GM06990 (cell line): ENCODE measurements at regions not wholly inside any gene's neighbourhood (a gene's known extent, or its start where the extent isn't known, plus 50 kb on each side); places are given as distances from the start of the nearest gene placed in this dataset.

ENCODE experiments used
- DNase-seq: peaks from one replicate; pipeline ENCODE4 v3.0.0-alpha.2; 2011; ENCODE audit not compliant: insufficient read length; ENCODE audit errors: extremely low read depth
- H3K27me3 ChIP-seq: replicated peaks from 2 replicates; pipeline ENCODE4 v1.6.0; 2011; ENCODE audit warnings: low read length; ENCODE audit not compliant: control insufficient read depth, insufficient read depth
- H3K36me3 ChIP-seq: 2 replicates; pipeline ENCODE4 v1.5.1; 2011; ENCODE audit warnings: low read length; ENCODE audit not compliant: control insufficient read depth, insufficient read depth
- H3K4me3 ChIP-seq: replicated peaks from 2 replicates; pipeline ENCODE4 v1.5.1; 2011; ENCODE audit warnings: low read depth, mild to moderate bottlenecking, control low read depth, low read length
- CTCF ChIP-seq: IDR thresholded peaks from 2 replicates; pipeline ENCODE4 v1.5.1; 2011; ENCODE audit warnings: low read length, control low read depth, mild to moderate bottlenecking, inconsistent platforms; ENCODE audit not compliant: insufficient read depth, poor library complexity, severe bottlenecking

GRCh38 chr16:64654178-64654577 lies 467.7 kb downstream of the CDH11 start:
- TF ChIP-seq CTCF = no peak
- no peak for DNase-seq
- Histone ChIP-seq H3K4me3 (no peak overlapping the region), H3K36me3 (no peaks in the 10 kb centered on the region), H3K27me3 (no peaks in the 10 kb centered on the region)

- Histone ChIP-seq H3K36me3 (no peaks in the 10 kb centered on the region), H3K4me3 (no peak overlapping the region), H3K27me3 (no peaks in the 10 kb centered on the region)
- no peak for TF ChIP-seq CTCF
- DNase-seq = no peak
These were observed 473.6 kb downstream of the CDH11 start for GRCh38 chr16:64648282-64648681.

- Histone ChIP-seq H3K27me3 (no peaks in the 10 kb centered on the region), H3K36me3 (no peaks in the 10 kb centered on the region), H3K4me3 (no peak overlapping the region)
- no peak for TF ChIP-seq CTCF
- DNase-seq = no peak
These were observed 480.5 kb downstream of the CDH11 start for GRCh38 chr16:64641343-64641742.

GRCh38 chr16:64638766-64639165 lies 483.1 kb downstream of the CDH11 start:
- DNase-seq = no peak

GRCh38 chr16:64629622-64630021 lies 492.2 kb downstream of the CDH11 start:
- H3K36me3 ChIP-seq = no peaks in the 10 kb centered on the region
- no peaks in the 10 kb centered on the region for H3K27me3 ChIP-seq
- no peak for TF ChIP-seq CTCF
- DNase-seq = no peak
- no peak overlapping the region for H3K4me3 ChIP-seq

More at GRCh38 chr16:64638766-64639165, 483.1 kb downstream of the CDH11 start:
- TF ChIP-seq CTCF = no peak
- no peaks in the 10 kb centered on the region for H3K36me3 ChIP-seq
- H3K27me3 ChIP-seq = no peaks in the 10 kb centered on the region
- H3K4me3 ChIP-seq = no peak overlapping the region

GRCh38 chr16:64627781-64628180 lies 494.1 kb downstream of the CDH11 start:
- no peak for DNase-seq
- H3K27me3 ChIP-seq = no peaks in the 10 kb centered on the region
- TF ChIP-seq CTCF = no peak

More at GRCh38 chr16:64627781-64628180, 494.1 kb downstream of the CDH11 start:
- no peaks in the 10 kb centered on the region for H3K36me3 ChIP-seq
- H3K4me3 ChIP-seq = no peak overlapping the region
